HCT116 (cell line): ENCODE measurements at regions not wholly inside any gene's neighbourhood (a gene's known extent, or its start where the extent isn't known, plus 50 kb on each side); places are given as distances from the start of the nearest gene placed in this dataset.

Source experiments
- ATAC-seq: fragments of 200-7000 bp; cut with Tn5 transposase; 2 replicates; pipeline ENCODE4 v1.9.1; 2020; ENCODE audit warnings: mild to moderate bottlenecking, moderate library complexity
- BruUV-seq: library from RNA; stranded (reverse); fragments of 400-500 nt; replicated peaks from 2 replicates; lab custom pipeline; 2021; lab: Mats Ljungman, UMichigan
- CTCF ChIA-PET: fragments of 300-600 bp; sonication (Branson Sonifier 250); formaldehyde crosslinking; loops from one replicate; lab custom pipeline; 2021; ENCODE audit warnings: antibody characterized with exemption; lab: Charles Lee
- POLR2A ChIA-PET: fragments of 300-600, 350-600 bp; sonication (Branson Sonifier 250); formaldehyde crosslinking; loops from one replicate; lab custom pipeline; 2021; ENCODE audit warnings: antibody characterized with exemption; lab: Charles Lee
- RAD21 ChIA-PET, 2 experiments: fragments of 300-600 bp; sonication (Branson Sonifier 250); formaldehyde crosslinking; loops; one replicate each; lab custom pipeline; 2023; ENCODE audit warnings: low total read pairs in 2 of 2; ENCODE audit not compliant: uncharacterized antibody in 2 of 2, unreplicated experiment in 2 of 2, low non-redundant PET in 1 of 2; lab: Charles Lee
- DNase-seq: peaks from one replicate; pipeline ENCODE4 v3.0.0-alpha.2; 2010; ENCODE audit warnings: low read depth, low spot score
- H2AFZ ChIP-seq: fragments of 200-600 bp; shearing (Covaris generic), sonication (generic); 2 replicates; pipeline ENCODE4 v1.6.1; 2017; ENCODE audit warnings: low read depth, mixed run types, mixed read lengths, antibody characterized with exemption, low read length; ENCODE audit not compliant: poor library complexity, severe bottlenecking
- H3K27ac ChIP-seq: 2 replicates; pipeline ENCODE4 v1.5.1; 2012; ENCODE audit warnings: low read depth, low read length
- H3K27me3 ChIP-seq: fragments of 200-600 bp; sonication (generic); 2 replicates; pipeline ENCODE4 v1.6.1; 2016; ENCODE audit warnings: mixed run types, low read length, mixed read lengths; ENCODE audit not compliant: insufficient read depth
- H3K36me3 ChIP-seq, 2 experiments: fragments of 200-500 bp in 1 of 2; fragments of 200-600 bp in 1 of 2; sonication (Bioruptor generic) in 1 of 2; sonication (generic) in 1 of 2; 2 replicates each; pipeline versions ENCODE4 v1.5.1 to v1.6.1; 2014 to 2016; ENCODE audit warnings: low read length in 2 of 2, inconsistent platforms in 1 of 2, mixed read lengths in 1 of 2, mixed run types in 1 of 2; ENCODE audit not compliant: insufficient read depth in 2 of 2, control insufficient read depth in 1 of 2
- H3K4me1 ChIP-seq, 2 experiments: fragments of 200-600 bp in 1 of 2; sonication (generic) in 1 of 2; 2 replicates each; pipeline versions ENCODE4 v1.5.1 to v1.6.1; 2012 to 2017; ENCODE audit warnings: low read length in 2 of 2, inconsistent platforms in 1 of 2, mild to moderate bottlenecking in 1 of 2, mixed read lengths in 1 of 2, mixed run types in 1 of 2, moderate library complexity in 1 of 2; ENCODE audit not compliant: insufficient read depth in 2 of 2, control insufficient read depth in 1 of 2
- H3K4me2 ChIP-seq: fragments of 200-600 bp; sonication (generic); 2 replicates; pipeline ENCODE4 v1.6.1; 2017; ENCODE audit warnings: mixed run types, low read length, mixed read lengths
- H3K4me3 ChIP-seq, 2 experiments: fragments of 200-600 bp in 1 of 2; sonication (generic) in 1 of 2; replicated peaks in 1 of 2; 2 replicates each; pipeline ENCODE4 v1.5.1; 2011 to 2016; ENCODE audit warnings: low read length in 2 of 2, control low read depth in 1 of 2, low read depth in 1 of 2, mild to moderate bottlenecking in 1 of 2, mixed read lengths in 1 of 2, mixed run types in 1 of 2
- H3K79me2 ChIP-seq: fragments of 200-600 bp; sonication (generic); 2 replicates; pipeline ENCODE4 v1.6.1; 2017; ENCODE audit warnings: mild to moderate bottlenecking, mixed run types, low read length, moderate library complexity, mixed read lengths; ENCODE audit not compliant: insufficient read depth
- H3K9ac ChIP-seq: fragments of 200-600 bp; sonication (generic); 2 replicates; pipeline ENCODE4 v1.6.1; 2016; ENCODE audit warnings: low read length, mixed read lengths
- H3K9me2 ChIP-seq: fragments of 200-600 bp; sonication (generic), shearing (Covaris generic); 2 replicates; pipeline ENCODE4 v1.6.1; 2017; ENCODE audit warnings: mixed run types, mild to moderate bottlenecking, moderate library complexity; ENCODE audit not compliant: insufficient read depth
- H3K9me3 ChIP-seq, 2 experiments: fragments of 200-500 bp in 1 of 2; fragments of 200-600 bp in 1 of 2; sonication (Bioruptor generic) in 1 of 2; sonication (generic) in 1 of 2; 2 replicates each; pipeline ENCODE4 v1.6.1; 2014 to 2017; ENCODE audit warnings: low read length in 2 of 2, mixed read lengths in 2 of 2, inconsistent platforms in 1 of 2, low read depth in 1 of 2, mild to moderate bottlenecking in 1 of 2, mixed run types in 1 of 2, moderate library complexity in 1 of 2; ENCODE audit not compliant: control insufficient read depth in 1 of 2, insufficient read depth in 1 of 2
- H4K20me1 ChIP-seq: fragments of 200-600 bp; sonication (generic), shearing (Covaris generic); 2 replicates; pipeline ENCODE4 v1.6.1; 2017; ENCODE audit warnings: mixed run types, mild to moderate bottlenecking, moderate library complexity; ENCODE audit not compliant: insufficient read depth
- ATF3 ChIP-seq: IDR thresholded peaks from 2 replicates; pipeline ENCODE4 v1.6.1; 2012
- CEBPB ChIP-seq: IDR thresholded peaks from 2 replicates; pipeline ENCODE4 v1.6.1; 2012; ENCODE audit warnings: low read depth
- EZH2 ChIP-seq: fragments of 200-600 bp; sonication (generic); IDR thresholded peaks from 2 replicates; pipeline ENCODE4 v1.6.1; 2017; ENCODE audit warnings: antibody characterized with exemption, mixed run types
- FOSL1 ChIP-seq: IDR thresholded peaks from 2 replicates; pipeline ENCODE4 v1.6.1; 2012; ENCODE audit warnings: low read depth
- MAX ChIP-seq: IDR thresholded peaks from 2 replicates; pipeline ENCODE4 v1.6.1; 2012
- POLR2A ChIP-seq: IDR thresholded peaks from 2 replicates; pipeline ENCODE4 v1.7.0; 2011; ENCODE audit warnings: borderline replicate concordance; ENCODE audit not compliant: insufficient read depth, insufficient read length; ENCODE audit errors: extremely low read depth
- POLR2AphosphoS5 ChIP-seq: IDR thresholded peaks from 2 replicates; pipeline ENCODE4 v1.6.1; 2011; ENCODE audit warnings: mild to moderate bottlenecking, low read depth, low read length, moderate library complexity
- RAD21 ChIP-seq: IDR thresholded peaks from 2 replicates; pipeline ENCODE4 v1.6.1; 2012; ENCODE audit warnings: low read depth, mild to moderate bottlenecking
- SIN3A ChIP-seq: IDR thresholded peaks from 2 replicates; pipeline ENCODE4 v1.6.1; 2012; ENCODE audit warnings: low read depth
- SP1 ChIP-seq: IDR thresholded peaks from 2 replicates; pipeline ENCODE4 v1.6.1; 2012; ENCODE audit warnings: low read depth
- SRF ChIP-seq: IDR thresholded peaks from 2 replicates; pipeline ENCODE4 v1.6.1; 2012; ENCODE audit warnings: low read depth
- YY1 ChIP-seq: IDR thresholded peaks from 2 replicates; pipeline ENCODE4 v1.6.1; 2011; ENCODE audit warnings: low read length, low read depth, moderate library complexity, mild to moderate bottlenecking; ENCODE audit not compliant: insufficient replicate concordance; ENCODE audit errors: extremely low read depth
- ZBTB33 ChIP-seq: IDR thresholded peaks from 2 replicates; pipeline ENCODE4 v1.6.1; 2011; ENCODE audit warnings: mild to moderate bottlenecking, low read length, moderate library complexity; ENCODE audit not compliant: insufficient replicate concordance; ENCODE audit errors: extremely low read depth
- ZFX ChIP-seq: fragments of 450-650 bp; IDR thresholded peaks from 2 replicates; pipeline ENCODE4 v1.6.1; 2017
- intact Hi-C: fragments of 100-400 bp; cut with micrococcal nuclease; formaldehyde crosslinking; loops from 2 replicates; pipeline ENCODE4 v1.10.0; 2022
- TF ChIP-seq, protein P1 (sequence below), 3 experiments: fragments of 200-600 bp in 1 of 3; sonication (generic) in 1 of 3; IDR thresholded peaks in 2 of 3; conservative IDR thresholded peaks in 1 of 3; 2 replicates each; pipeline ENCODE4 v1.5.1; 2012 to 2017; ENCODE audit warnings: low read depth in 2 of 3, low read length in 2 of 3, antibody characterized with exemption in 1 of 3, borderline replicate concordance in 1 of 3, control low read depth in 1 of 3, mild to moderate bottlenecking in 1 of 3, mixed read lengths in 1 of 3, mixed run types in 1 of 3, moderate library complexity in 1 of 3; ENCODE audit not compliant: insufficient read depth in 1 of 3
- TF ChIP-seq, protein P2 (sequence below): IDR thresholded peaks from 2 replicates; pipeline ENCODE4 v1.6.1; 2012; ENCODE audit warnings: low read depth

DNA sequence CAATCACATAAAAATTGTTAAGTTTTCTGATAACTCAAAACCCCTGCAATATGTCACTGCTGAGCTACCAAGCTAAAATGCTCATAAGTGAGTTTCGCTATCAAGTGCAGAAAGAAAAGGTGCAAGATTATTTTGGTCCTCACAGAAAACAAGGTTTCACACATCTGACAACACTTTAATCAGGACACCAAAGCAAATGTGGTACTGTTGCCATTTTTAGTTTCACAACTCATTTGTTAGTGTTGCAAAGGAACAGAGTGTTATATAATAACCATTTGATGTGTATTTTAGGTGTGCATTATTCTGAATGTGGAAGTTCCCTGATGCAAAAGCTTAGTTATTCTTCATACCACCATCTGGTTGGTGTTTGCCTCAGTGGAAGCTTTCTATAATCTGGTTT, 956.2 kb downstream of the DSC3 start (continued):
- TF ChIP-seq ZBTB33 (no peak), FOSL1 (no peak), SP1 (no peak), POLR2A (no peak), POLR2AphosphoS5 (no peak), EZH2 (no peak), ZFX (no peak)

GRCh38 chr18:30081122-30081521, 961.4 kb downstream of the DSC3 start:
- no peak for ATAC-seq
- ChIA-PET RAD21 (no interaction called here), CTCF (no interaction called here), POLR2A (no interaction called here)
- Histone ChIP-seq H3K4me3 (no peak overlapping the region), H3K79me2 (no peaks in the 10 kb centered on the region), H3K27ac (no peak overlapping the region), H3K4me1 (no peaks in the 10 kb centered on the region), H3K4me2 (no peak overlapping the region), H2AFZ (no peak overlapping the region), H3K27me3 (no peaks in the 10 kb centered on the region), H3K9ac (no peak overlapping the region), H3K9me3 (0 out of 4 replicates have a peak, but pooled peaks cover 0 to 5% of the 10 kb centered on the region in 2 experiments), H3K36me3 (no peaks in the 10 kb centered on the region), H3K9me2 (no peaks in the 10 kb centered on the region), H4K20me1 (no peaks in the 10 kb centered on the region)
- intact Hi-C loops = no loop called here
- BruUV-seq = no TSS peak
- no peak for DNase-seq
- no peak for TF ChIP-seq MAX
- no peak for TF ChIP-seq YY1
- TF ChIP-seq SIN3A = no peak
- no peak for TF ChIP-seq ZBTB33
- no peak for TF ChIP-seq ATF3
- TF ChIP-seq, protein P1, sequence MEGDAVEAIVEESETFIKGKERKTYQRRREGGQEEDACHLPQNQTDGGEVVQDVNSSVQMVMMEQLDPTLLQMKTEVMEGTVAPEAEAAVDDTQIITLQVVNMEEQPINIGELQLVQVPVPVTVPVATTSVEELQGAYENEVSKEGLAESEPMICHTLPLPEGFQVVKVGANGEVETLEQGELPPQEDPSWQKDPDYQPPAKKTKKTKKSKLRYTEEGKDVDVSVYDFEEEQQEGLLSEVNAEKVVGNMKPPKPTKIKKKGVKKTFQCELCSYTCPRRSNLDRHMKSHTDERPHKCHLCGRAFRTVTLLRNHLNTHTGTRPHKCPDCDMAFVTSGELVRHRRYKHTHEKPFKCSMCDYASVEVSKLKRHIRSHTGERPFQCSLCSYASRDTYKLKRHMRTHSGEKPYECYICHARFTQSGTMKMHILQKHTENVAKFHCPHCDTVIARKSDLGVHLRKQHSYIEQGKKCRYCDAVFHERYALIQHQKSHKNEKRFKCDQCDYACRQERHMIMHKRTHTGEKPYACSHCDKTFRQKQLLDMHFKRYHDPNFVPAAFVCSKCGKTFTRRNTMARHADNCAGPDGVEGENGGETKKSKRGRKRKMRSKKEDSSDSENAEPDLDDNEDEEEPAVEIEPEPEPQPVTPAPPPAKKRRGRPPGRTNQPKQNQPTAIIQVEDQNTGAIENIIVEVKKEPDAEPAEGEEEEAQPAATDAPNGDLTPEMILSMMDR (IDR thresholded peaks at IDR 0.05 in 2 of 3, conservative IDR thresholded peaks at IDR 0.05 in 1 of 3; ENCODE audit: borderline replicate concordance in 1 of 3, insufficient read depth in 1 of 3, low read depth in 2 of 3, low read length in 2 of 3) = no peak
- TF ChIP-seq SRF = no peak
- TF ChIP-seq CEBPB = no peak
- TF ChIP-seq POLR2A = no peak
- TF ChIP-seq, protein P2, sequence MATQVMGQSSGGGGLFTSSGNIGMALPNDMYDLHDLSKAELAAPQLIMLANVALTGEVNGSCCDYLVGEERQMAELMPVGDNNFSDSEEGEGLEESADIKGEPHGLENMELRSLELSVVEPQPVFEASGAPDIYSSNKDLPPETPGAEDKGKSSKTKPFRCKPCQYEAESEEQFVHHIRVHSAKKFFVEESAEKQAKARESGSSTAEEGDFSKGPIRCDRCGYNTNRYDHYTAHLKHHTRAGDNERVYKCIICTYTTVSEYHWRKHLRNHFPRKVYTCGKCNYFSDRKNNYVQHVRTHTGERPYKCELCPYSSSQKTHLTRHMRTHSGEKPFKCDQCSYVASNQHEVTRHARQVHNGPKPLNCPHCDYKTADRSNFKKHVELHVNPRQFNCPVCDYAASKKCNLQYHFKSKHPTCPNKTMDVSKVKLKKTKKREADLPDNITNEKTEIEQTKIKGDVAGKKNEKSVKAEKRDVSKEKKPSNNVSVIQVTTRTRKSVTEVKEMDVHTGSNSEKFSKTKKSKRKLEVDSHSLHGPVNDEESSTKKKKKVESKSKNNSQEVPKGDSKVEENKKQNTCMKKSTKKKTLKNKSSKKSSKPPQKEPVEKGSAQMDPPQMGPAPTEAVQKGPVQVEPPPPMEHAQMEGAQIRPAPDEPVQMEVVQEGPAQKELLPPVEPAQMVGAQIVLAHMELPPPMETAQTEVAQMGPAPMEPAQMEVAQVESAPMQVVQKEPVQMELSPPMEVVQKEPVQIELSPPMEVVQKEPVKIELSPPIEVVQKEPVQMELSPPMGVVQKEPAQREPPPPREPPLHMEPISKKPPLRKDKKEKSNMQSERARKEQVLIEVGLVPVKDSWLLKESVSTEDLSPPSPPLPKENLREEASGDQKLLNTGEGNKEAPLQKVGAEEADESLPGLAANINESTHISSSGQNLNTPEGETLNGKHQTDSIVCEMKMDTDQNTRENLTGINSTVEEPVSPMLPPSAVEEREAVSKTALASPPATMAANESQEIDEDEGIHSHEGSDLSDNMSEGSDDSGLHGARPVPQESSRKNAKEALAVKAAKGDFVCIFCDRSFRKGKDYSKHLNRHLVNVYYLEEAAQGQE = no peak
- no peak for TF ChIP-seq RAD21
